ENCODE measurements at regions not wholly inside any gene's neighbourhood (a gene's known extent, or its start where the extent isn't known, plus 50 kb on each side); places are given as distances from the start of the nearest gene placed in this dataset.

GRCh38 chr10:30709700-30710358 lies 80.3 kb upstream of the LYZL2 start:
- Histone ChIP-seq H2BK5ac (ENCODE audit: low read depth, low read length) (no peak overlapping the region), H2BK15ac (ENCODE audit: low read length) (no peak overlapping the region), H3K9me3 (ENCODE audit: insufficient read depth in 2 of 2, low read depth in 1 of 2, low read length in 1 of 2) (peaks cover 0 to 8% of the 10 kb centered on the region in 2 experiments; a peak in 2 of 4 replicates), H3K14ac (ENCODE audit: insufficient read length) (no peak overlapping the region), H4K20me1 (replicated peaks in 1 of 2; ENCODE audit: control insufficient read depth in 1 of 2, insufficient read depth in 2 of 2, low read length in 2 of 2) (no peaks in the 10 kb centered on the region), H3K9ac (replicated peaks in 1 of 4; ENCODE audit: extremely low read depth in 1 of 4, low read depth in 3 of 4, low read length in 3 of 4) (no peak overlapping the region), H3K4ac (replicated peaks; ENCODE audit: insufficient read length, low read depth, low read length) (no peak overlapping the region), H3K27me3 (replicated peaks in 1 of 4; ENCODE audit: control insufficient read depth in 3 of 4, extremely low read depth in 1 of 4, insufficient read depth in 3 of 4, low read length in 3 of 4) (no peaks in the 10 kb centered on the region), H3K36me3 (ENCODE audit: control insufficient read depth in 2 of 4, insufficient read depth in 4 of 4, low read length in 3 of 4) (no peaks in the 10 kb centered on the region), H4K91ac (replicated peaks; ENCODE audit: insufficient read length, low read length) (no peak overlapping the region), H2AK5ac (ENCODE audit: low read depth, low read length) (no peak overlapping the region), H3K18ac (ENCODE audit: extremely low read depth, low read length) (no peak overlapping the region), H3K27ac (ENCODE audit: low read depth, low read length) (no peak overlapping the region), H2BK120ac (replicated peaks; ENCODE audit: low read depth, low read length) (no peak overlapping the region), H3K79me1 (ENCODE audit: low read depth, low read length) (no peaks in the 10 kb centered on the region), H3K4me2 (ENCODE audit: insufficient read depth in 1 of 2, low read depth in 2 of 2, low read length in 2 of 2) (no peak overlapping the region), H2BK20ac (ENCODE audit: low read length) (no peak overlapping the region), H4K8ac (ENCODE audit: extremely low read depth, insufficient read depth, low read length) (no peak overlapping the region), H3K56ac (replicated peaks; ENCODE audit: insufficient read length, low read depth, low read length) (no peak overlapping the region), H3K79me2 (ENCODE audit: control insufficient read depth in 1 of 2, insufficient read depth in 2 of 2, low read length in 2 of 2) (no peaks in the 10 kb centered on the region), H3K23me2 (ENCODE audit: low read depth, low read length) (no peaks in the 10 kb centered on the region), H3K4me3 (ENCODE audit: extremely low read depth in 1 of 4, insufficient read depth in 2 of 4, low read depth in 3 of 4, low read length in 4 of 4) (no peak overlapping the region), H3K23ac (ENCODE audit: insufficient read length) (no peak overlapping the region), H3K4me1 (replicated peaks in 1 of 4; ENCODE audit: control insufficient read depth in 3 of 4, insufficient read depth in 4 of 4, low read length in 3 of 4) (peaks cover 0 to 9% (median 7%) of the 10 kb centered on the region in 4 experiments; a peak in 6 of 7 replicates), H2AFZ (ENCODE audit: low read length) (no peak overlapping the region), H2BK12ac (ENCODE audit: low read depth, low read length) (no peak overlapping the region), H4K5ac (ENCODE audit: insufficient read length, low read depth, low read length) (no peak overlapping the region)
- FAIRE-seq (no peak), DNase-seq (ENCODE audit: low read depth in 1 of 2, low spot score in 2 of 2) (no peak)
- no peak for TF ChIP-seq SP4 (IDR thresholded peaks at IDR 0.05; ENCODE audit: low read length)
- no peak for TF ChIP-seq SP2 (IDR thresholded peaks at IDR 0.05; ENCODE audit: low read length)
- TF ChIP-seq HDAC2 (IDR thresholded peaks at IDR 0.05; ENCODE audit: borderline replicate concordance in 1 of 2, low read depth in 2 of 2, low read length in 2 of 2): no peak
- TF ChIP-seq RBBP5 (IDR thresholded peaks at IDR 0.05; ENCODE audit: borderline replicate concordance, low read depth, low read length): no peak
- TF ChIP-seq BCL11A (IDR thresholded peaks at IDR 0.05; ENCODE audit: low read depth in 2 of 2, low read length in 2 of 2): no peak
- TF ChIP-seq KDM5A (IDR thresholded peaks at IDR 0.05; ENCODE audit: low read length): no peak
- TF ChIP-seq JUND (IDR thresholded peaks at IDR 0.05; ENCODE audit: low read length): no peak
- TF ChIP-seq MAX (IDR thresholded peaks at IDR 0.05): no peak
- TF ChIP-seq JUN (IDR thresholded peaks at IDR 0.05; ENCODE audit: low read depth, low read length): no peak
- no peak for TF ChIP-seq ZNF274 (IDR thresholded peaks at IDR 0.05; ENCODE audit: borderline replicate concordance, extremely low read depth, low read length)
- WGBS, 2 experiments (ENCODE audit: extremely low coverage in 1 of 2, insufficient coverage in 1 of 2, insufficient read length in 1 of 2, insufficient replicate concordance in 2 of 2, low coverage in 1 of 2, low lambda C conversion rate in 2 of 2, missing lambda C conversion rate in 1 of 2): 88% methylated on average over 6 of the region's 6 CpGs; no CpG with 5 or more reads in 1 of the 2 experiments
- ChIA-PET POLR2A (ENCODE audit: partially characterized antibody) (no interaction called here), CTCF (ENCODE audit: partially characterized antibody) (interaction anchor here (0.7 to 2.2 kb wide), 6 partner anchors 9 to 39 kb away, joined by 3 to 9 read pairs (median 4); no protein-coding TSS in a partner anchor)

Measured in H1 (cell line).